ENCODE measurements at regions not wholly inside any gene's neighbourhood (a gene's known extent, or its start where the extent isn't known, plus 50 kb on each side); places are given as distances from the start of the nearest gene placed in this dataset.

DNA sequence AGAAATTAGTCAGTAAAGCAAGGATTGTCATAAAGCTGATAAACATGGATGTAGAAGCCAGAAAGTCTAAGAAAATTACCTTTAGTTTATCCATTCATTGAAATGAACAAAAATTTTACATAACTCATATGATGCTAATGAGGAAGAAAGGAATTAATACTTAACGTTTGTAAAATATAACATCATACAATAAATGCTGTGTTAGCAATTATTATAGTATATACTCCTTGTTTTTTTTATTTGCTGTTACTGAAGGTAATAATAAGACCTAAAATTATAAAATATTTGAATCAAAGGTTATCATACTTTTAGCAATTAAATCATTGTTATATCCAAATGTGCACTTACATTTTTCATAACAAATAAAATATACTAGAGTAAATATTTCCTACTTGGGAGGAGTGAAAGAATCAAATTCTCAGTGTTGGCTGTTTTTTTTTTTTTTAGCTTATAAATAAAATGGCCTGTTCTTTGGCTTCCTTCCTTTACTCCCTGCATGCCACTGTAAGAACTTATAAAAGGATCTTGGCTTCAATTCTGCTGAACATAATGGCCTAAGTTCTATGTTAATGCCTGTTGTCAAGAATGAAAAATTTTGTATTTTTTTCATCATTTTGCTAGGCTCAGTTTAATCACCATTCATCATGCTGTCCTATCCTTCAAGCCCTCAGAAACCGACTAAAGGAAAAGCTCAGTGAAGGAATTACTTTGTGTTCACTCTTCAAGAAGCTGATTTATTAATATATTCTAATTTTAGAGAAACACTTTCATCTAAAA lies 167.4 kb upstream of the SLITRK1 start:
- DNase-seq (ENCODE audit: low spot score in 2 of 2): no peak
- no peaks in the 10 kb centered on the region for H3K36me3 ChIP-seq
- intact Hi-C loops (cut with DNase I; ENCODE audit: low total_unique reads): no loop called here
- H3K27ac ChIP-seq: no peak overlapping the region
- no peak overlapping the region for H3K4me3 ChIP-seq
- no peaks in the 10 kb centered on the region for H3K9me3 ChIP-seq
- no peaks in the 10 kb centered on the region for H3K4me1 ChIP-seq
- no peaks in the 10 kb centered on the region for H3K27me3 ChIP-seq
- no peak for TF ChIP-seq CTCF (IDR thresholded peaks at IDR 0.05)
- TF ChIP-seq POLR2AphosphoS5 (IDR thresholded peaks at IDR 0.05): no peak
- no peak for TF ChIP-seq POLR2A (IDR thresholded peaks at IDR 0.05)

DNA sequence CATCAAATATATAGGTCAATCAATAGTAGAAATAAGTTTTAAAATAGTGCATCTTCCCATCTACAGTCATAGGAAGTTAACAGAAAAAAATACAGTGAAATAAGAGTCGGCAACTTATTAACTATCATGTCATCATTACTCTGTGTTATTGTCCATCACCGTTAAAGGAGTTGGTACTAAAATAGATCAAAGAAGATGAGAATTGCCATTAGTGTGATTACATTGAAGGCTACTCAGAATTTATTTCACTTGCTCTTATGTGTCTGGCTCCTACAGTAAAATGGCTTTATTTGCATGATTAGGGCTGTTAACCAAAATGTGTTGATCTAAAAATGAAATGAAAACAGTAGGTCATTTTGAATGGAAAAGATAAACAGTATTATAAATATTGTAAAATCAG lies 162.5 kb upstream of the SLITRK1 start:
- no peaks in the 10 kb centered on the region for H3K27me3 ChIP-seq
- no peak for TF ChIP-seq POLR2A (IDR thresholded peaks at IDR 0.05)
- TF ChIP-seq POLR2AphosphoS5 (IDR thresholded peaks at IDR 0.05): no peak
- no peak for TF ChIP-seq CTCF (IDR thresholded peaks at IDR 0.05)
- H3K4me3 ChIP-seq: no peak overlapping the region
- DNase-seq (ENCODE audit: low spot score in 2 of 2): no peak
- no peaks in the 10 kb centered on the region for H3K4me1 ChIP-seq
- intact Hi-C loops (cut with DNase I; ENCODE audit: low total_unique reads): no loop called here
- no peak overlapping the region for H3K27ac ChIP-seq
- H3K9me3 ChIP-seq: no peaks in the 10 kb centered on the region
- no peaks in the 10 kb centered on the region for H3K36me3 ChIP-seq

GRCh38 chr13:84038001-84038400 lies 155.7 kb upstream of the SLITRK1 start:
- Histone ChIP-seq H3K9me3 (no peaks in the 10 kb centered on the region), H3K27me3 (no peaks in the 10 kb centered on the region), H3K4me3 (no peak overlapping the region), H3K4me1 (no peaks in the 10 kb centered on the region), H3K27ac (no peak overlapping the region), H3K36me3 (no peaks in the 10 kb centered on the region)
- no peak for DNase-seq (ENCODE audit: low spot score in 2 of 2)
- TF ChIP-seq POLR2A (IDR thresholded peaks at IDR 0.05) (no peak), CTCF (IDR thresholded peaks at IDR 0.05) (no peak), POLR2AphosphoS5 (IDR thresholded peaks at IDR 0.05) (no peak)
- intact Hi-C loops (cut with DNase I; ENCODE audit: low total_unique reads): no loop called here

DNA sequence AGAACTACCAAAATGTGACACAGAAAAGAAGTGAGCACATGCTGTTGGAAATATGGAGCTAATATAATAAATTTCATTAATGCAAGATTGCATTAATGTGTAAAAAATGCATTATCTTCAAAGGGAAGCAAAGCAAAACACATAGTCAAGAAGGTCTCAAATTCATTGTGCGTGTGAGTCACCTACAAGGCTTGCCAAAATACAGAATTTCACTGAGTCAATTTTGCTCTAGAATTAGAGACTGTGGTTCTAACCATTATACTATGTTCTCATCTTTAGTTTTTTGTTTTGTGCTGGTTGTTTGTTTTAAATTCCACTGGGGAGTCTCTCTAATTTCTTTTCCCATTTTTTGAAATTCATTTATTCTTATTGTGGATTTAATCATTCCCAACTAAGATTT lies 149.8 kb upstream of the SLITRK1 start:
- intact Hi-C loops (cut with DNase I; ENCODE audit: low total_unique reads): no loop called here
- Histone ChIP-seq H3K4me1 (no peaks in the 10 kb centered on the region), H3K27me3 (no peaks in the 10 kb centered on the region), H3K9me3 (no peaks in the 10 kb centered on the region), H3K36me3 (no peaks in the 10 kb centered on the region), H3K27ac (no peak overlapping the region), H3K4me3 (no peak overlapping the region)
- no peak for DNase-seq (ENCODE audit: low spot score in 2 of 2)
- TF ChIP-seq POLR2A (IDR thresholded peaks at IDR 0.05) (no peak), CTCF (IDR thresholded peaks at IDR 0.05) (no peak), POLR2AphosphoS5 (IDR thresholded peaks at IDR 0.05) (no peak)

- TF ChIP-seq POLR2A (IDR thresholded peaks at IDR 0.05) (no peak), POLR2AphosphoS5 (IDR thresholded peaks at IDR 0.05) (no peak), CTCF (IDR thresholded peaks at IDR 0.05) (no peak)
- intact Hi-C loops (cut with DNase I; ENCODE audit: low total_unique reads): no loop called here
- DNase-seq (ENCODE audit: low spot score in 2 of 2): no peak
- H3K9me3 ChIP-seq: no peaks in the 10 kb centered on the region
- H3K36me3 ChIP-seq: no peaks in the 10 kb centered on the region
- H3K4me1 ChIP-seq: no peaks in the 10 kb centered on the region
- no peak overlapping the region for H3K4me3 ChIP-seq
- H3K27me3 ChIP-seq: no peaks in the 10 kb centered on the region
- no peak overlapping the region for H3K27ac ChIP-seq
These were observed 148.8 kb upstream of the SLITRK1 start for GRCh38 chr13:84031120-84031519.

Measured in breast epithelium (tissue), 4 donors.